ENCODE measurements at regions not wholly inside any gene's neighbourhood (a gene's known extent, or its start where the extent isn't known, plus 50 kb on each side); places are given as distances from the start of the nearest gene placed in this dataset.

- no peaks in the 10 kb centered on the region for H3K9me3 ChIP-seq
- no peak for DNase-seq (ENCODE audit: low spot score)
- H3K27ac ChIP-seq, result no peak overlapping the region
- TF ChIP-seq CTCF (IDR thresholded peaks at IDR 0.05), result no peak
- no peak overlapping the region for H3K4me3 ChIP-seq
- H3K36me3 ChIP-seq, result no peaks in the 10 kb centered on the region
- no peaks in the 10 kb centered on the region for H3K4me1 ChIP-seq
- H3K27me3 ChIP-seq, result no peaks in the 10 kb centered on the region
These were observed 558.2 kb upstream of the CITED2 start for GRCh38 chr6:139932671-139933070.

- Histone ChIP-seq H3K36me3 (no peaks in the 10 kb centered on the region), H3K4me1 (no peaks in the 10 kb centered on the region), H3K9me3 (no peaks in the 10 kb centered on the region), H3K27ac (no peak overlapping the region), H3K27me3 (no peaks in the 10 kb centered on the region), H3K4me3 (no peak overlapping the region)
- TF ChIP-seq CTCF (IDR thresholded peaks at IDR 0.05), result no peak
- DNase-seq (ENCODE audit: low spot score), result no peak
These were observed 557.3 kb upstream of the CITED2 start for GRCh38 chr6:139931747-139932146.

GRCh38 chr6:139927742-139928305, 553.4 kb upstream of the CITED2 start:
- DNase-seq (ENCODE audit: low spot score), result no peak

GRCh38 chr6:139927236-139927635, 552.8 kb upstream of the CITED2 start:
- DNase-seq (ENCODE audit: low spot score), result no peak
- Histone ChIP-seq H3K27me3 (no peaks in the 10 kb centered on the region), H3K27ac (no peak overlapping the region), H3K36me3 (no peaks in the 10 kb centered on the region), H3K9me3 (no peaks in the 10 kb centered on the region), H3K4me3 (no peak overlapping the region), H3K4me1 (no peaks in the 10 kb centered on the region)
- no peak for TF ChIP-seq CTCF (IDR thresholded peaks at IDR 0.05)

More at GRCh38 chr6:139927742-139928305, 553.4 kb upstream of the CITED2 start:
- Histone ChIP-seq H3K27me3 (no peaks in the 10 kb centered on the region), H3K4me3 (no peak overlapping the region), H3K36me3 (no peaks in the 10 kb centered on the region), H3K9me3 (no peaks in the 10 kb centered on the region), H3K4me1 (no peaks in the 10 kb centered on the region), H3K27ac (no peak overlapping the region)
- TF ChIP-seq CTCF (IDR thresholded peaks at IDR 0.05), result no peak

GRCh38 chr6:139926711-139927110, 552.3 kb upstream of the CITED2 start:
- Histone ChIP-seq H3K4me1 (no peaks in the 10 kb centered on the region), H3K9me3 (no peaks in the 10 kb centered on the region), H3K36me3 (no peaks in the 10 kb centered on the region), H3K27ac (no peak overlapping the region), H3K4me3 (no peak overlapping the region), H3K27me3 (no peaks in the 10 kb centered on the region)
- TF ChIP-seq CTCF (IDR thresholded peaks at IDR 0.05), result no peak
- no peak for DNase-seq (ENCODE audit: low spot score)

All from right atrium auricular region (tissue), 2 donors.